Epidermal melanocyte (primary cell): ENCODE measurements at regions not wholly inside any gene's neighbourhood (a gene's known extent, or its start where the extent isn't known, plus 50 kb on each side); places are given as distances from the start of the nearest gene placed in this dataset.
"Not testable (repeated sequence)": the region's sequence is repeated elsewhere in the genome, so short reads cannot be mapped to it uniquely, and the experiment has no call there.

ENCODE experiments used
- DNase-seq: peaks from one replicate; pipeline ENCODE4 v3.0.0; 2011; ENCODE audit warnings: low spot score; ENCODE audit not compliant: insufficient read length

DNA sequence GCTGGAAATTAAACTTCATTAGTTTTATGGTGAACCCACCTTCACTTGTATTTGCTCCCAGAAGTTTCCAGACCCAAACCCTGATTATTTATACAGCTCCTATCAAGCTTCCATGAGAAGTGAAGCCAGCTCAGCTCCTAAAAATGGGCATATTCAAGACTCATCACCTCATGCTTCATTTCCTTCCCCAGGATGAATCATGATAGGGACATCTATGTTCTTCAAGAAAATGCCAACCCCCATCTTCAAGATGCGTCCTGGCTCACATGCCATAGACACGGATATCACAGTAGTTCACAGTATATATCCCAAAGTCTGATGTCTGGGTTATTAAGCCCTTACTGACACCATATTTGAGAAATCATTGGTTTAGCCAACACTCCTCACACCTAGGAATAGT lies 217.6 kb downstream of the NPR3 start:
- no peak for DNase-seq

DNA sequence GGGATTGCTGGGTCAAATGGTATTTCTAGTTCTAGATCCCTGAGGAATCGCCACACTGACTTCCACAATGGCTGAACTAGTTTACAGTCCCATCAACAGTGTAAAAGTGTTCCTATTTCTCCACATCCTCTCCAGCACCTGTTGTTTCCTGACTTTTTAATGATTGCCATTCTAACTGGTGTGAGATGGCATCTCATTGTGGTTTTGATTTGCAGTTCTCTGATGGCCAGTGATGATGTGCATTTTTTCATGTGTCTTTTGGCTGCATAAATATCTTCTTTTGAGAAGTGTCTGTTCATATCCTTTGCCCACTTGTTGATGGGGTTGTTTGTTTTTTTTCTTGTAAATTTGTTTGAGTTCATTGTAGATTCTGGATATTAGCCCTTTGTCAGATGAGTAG lies 220.3 kb downstream of the NPR3 start:
- not testable (repeated sequence) for DNase-seq

DNA sequence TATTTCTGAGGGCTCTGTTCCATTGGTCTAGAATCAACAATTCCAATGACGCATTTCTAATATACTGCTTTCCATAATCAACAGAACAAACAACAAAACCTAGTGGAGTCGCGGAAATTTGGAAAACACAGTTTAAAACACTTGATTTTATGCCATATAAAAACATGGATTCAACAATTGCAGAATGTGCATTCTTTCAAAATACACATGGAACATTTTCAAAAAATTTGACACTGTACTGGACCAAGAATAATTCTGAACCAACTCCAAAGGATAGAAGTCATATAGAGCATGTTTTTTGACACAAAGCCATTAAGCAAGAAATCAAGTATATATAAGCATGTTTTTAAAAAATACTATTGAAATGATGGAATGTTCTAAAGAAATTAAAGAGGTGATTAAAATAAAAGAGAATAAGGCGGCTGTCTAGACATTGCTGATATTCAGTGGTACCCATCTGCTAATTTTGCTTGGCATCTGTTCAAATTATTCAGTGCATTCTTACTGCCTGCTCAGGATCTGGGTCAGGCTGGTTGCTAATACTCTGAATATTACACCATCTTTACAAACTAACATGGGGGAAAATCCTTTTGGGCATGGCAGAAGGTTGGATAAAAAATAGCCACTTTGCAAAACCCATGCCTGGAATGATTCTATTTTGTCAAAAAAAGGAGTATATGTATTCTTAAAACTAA lies 221.3 kb downstream of the NPR3 start:
- DNase-seq, result no peak

DNA sequence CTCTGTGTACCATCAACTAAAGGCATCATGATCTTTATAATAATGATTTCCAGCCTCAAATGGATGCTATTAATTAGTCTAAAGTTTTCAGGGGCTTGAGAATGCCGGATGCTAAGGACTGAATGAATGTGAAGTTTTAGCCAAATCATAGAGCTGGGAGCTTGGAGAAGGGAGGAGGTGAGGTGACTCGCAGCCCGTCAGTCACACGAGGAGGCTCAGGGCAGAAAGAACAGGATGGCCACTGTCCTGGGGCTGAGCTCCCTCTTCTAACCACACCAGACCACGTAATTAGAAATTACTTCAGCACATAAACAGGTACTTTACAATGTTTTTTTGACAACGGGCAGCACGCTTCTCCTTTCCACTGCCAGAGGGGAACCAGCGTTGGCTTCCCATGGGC lies 222.6 kb downstream of the NPR3 start:
- DNase-seq, result no peak

DNA sequence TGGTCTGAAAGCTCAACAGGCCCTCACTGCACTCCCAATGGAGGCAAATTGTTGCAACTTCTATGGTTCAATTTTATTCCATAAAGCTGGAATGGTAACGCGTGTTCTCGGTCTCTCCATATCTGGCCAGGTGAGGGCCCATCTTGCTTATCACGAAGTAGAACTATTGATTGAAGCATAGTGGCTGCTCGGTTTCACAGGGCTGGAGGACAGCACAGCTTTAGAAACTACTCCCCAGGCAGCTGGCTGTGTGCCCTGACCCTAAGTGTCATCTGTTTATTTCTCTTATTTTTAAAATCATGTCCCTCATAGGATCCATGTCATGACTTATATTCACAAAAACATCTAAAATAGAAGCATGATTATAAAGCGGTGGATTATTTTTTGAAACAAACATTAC lies 223.4 kb downstream of the NPR3 start:
- no peak for DNase-seq

DNA sequence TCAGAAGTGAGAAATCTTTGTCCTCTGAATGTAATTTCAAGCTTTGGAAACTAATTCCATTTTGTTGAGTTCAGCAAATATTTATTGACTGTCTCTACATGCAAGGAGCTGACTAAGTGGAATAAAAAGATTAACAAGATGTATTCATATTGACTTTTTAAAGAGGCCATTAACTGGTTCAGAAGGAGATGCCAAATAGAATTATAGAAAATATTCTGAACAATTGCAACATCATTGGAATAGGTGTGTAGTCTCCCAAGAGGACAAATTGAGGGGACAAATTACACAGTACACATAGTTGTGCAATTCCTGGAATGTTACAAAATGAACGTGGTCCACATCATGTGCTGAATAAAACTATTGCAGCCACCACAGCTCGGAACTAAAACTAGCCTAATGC lies 224.2 kb downstream of the NPR3 start:
- no peak for DNase-seq

DNA sequence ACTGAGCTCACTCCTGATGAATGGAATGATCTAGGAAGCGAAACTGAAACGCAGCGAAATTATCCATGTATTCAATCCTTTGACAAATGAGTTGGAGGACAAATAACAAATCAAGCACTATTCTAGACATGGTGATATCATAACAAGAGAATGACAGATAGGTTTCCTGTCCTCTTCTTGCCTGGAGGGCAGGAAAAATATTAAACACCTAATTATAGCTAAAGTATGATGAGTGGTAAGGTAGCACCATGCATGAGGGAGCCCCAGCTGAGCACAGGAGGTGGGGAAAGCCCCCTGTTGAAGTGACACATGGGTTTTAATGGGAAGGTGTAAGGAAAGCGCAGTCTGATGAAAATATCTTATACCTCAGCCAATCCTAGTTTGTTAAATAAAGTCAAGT lies 225.2 kb downstream of the NPR3 start:
- no peak for DNase-seq

DNA sequence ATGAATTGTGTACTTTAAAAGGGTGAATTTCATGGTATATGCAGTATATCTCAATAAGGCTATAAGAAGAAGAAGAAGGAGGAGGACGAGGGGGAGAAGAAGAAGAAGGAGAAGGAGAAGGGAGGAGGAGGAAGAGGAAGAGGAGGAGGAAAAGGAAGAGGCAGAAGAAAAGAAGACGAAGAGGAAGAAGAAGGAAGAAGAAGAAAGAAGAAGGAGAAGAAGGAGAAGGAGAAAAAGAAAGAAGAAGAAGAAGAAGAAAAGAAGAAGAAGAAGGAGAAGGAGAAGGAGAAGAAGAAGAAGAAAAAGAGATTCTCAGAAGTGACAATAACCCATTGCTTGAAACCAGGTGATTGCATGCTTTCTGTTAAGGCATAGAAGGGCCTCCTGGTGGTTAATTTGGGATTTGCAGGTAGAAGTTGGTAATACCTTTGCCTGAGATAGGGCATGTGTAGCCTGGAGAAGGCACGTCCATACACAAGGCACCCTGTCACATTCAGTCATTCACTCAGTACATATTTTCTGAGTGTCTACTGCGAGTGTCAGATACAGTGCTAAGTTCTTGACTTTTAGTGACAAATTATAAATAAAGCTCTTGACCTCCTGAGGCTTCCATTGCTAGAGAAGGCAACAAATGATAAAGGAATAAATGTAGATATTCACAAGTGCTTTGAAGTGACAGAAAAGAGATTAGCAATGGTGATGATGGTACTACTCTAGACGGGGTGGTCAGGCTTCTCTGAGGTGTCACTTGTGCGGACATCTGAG lies 231.3 kb downstream of the NPR3 start:
- DNase-seq, result no peak

DNA sequence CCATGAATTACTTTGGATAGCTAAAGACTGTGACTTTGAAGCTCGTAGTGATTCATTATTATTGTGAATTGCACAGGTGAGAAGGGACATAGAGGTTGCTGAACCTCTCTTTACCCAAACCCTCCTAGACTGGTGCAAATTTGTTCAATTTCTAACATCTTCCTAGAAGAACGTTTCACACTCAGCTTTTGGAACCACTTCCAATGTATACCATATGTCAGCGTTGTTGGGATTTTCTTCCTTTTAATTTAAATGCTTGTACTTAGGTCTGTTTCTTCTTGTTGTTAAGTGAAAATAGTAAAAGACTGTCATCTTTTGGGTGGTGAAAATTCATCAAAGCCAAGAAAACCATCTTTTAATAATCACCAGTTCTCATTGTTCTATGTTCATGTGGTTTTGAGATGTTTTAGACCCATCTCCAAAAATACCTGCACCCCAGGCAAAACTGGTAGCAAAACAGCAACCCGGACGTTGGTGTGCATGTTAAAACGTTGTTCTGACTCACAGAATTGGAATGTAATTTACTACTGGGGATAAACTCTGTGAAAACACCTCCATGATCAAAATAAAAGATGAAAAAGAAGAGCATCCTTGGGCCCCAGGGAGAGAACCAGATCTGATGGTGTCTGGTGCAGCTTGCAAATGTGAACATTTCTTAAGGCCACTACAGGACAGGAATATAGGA lies 238.3 kb downstream of the NPR3 start:
- no peak for DNase-seq

DNA sequence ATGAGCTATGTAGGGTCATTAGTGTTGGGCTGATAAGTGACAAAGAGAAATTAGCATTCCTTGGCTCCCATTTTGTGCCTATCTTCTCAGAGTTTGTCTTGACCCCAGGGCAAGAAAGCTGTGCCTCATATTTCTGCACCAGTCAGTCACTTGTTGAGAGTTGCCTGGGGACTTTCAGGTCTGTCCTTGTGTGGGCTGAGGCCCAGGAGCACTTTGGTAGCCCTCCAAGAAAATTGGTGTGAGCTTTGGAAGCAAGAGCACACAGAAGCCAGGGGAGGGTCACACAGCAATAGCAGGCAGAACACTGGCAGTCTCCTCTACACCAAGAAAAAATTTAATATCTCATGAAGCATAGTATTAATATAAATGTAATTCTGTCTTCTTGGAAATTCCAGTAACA lies 239.9 kb downstream of the NPR3 start:
- DNase-seq, result no peak

DNA sequence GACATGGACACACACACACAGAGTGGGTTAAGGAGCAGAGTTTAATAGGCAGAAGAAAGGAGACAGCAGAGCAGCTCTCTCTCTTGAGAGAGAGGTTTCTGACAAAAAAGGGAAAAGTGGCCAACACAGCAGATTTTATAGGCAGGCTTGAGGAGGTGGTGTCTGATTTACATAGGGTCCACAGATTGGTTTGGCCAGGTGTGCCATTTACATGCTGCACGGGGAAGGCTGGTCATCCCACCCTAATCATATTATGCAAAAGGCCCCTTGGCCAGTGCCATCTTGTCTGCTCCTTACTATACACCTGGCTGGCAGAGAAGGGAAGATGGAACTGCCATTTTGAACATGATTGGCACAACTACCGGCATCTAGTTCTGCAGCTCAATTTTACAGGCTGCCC lies 240.8 kb downstream of the NPR3 start:
- DNase-seq, result no peak

DNA sequence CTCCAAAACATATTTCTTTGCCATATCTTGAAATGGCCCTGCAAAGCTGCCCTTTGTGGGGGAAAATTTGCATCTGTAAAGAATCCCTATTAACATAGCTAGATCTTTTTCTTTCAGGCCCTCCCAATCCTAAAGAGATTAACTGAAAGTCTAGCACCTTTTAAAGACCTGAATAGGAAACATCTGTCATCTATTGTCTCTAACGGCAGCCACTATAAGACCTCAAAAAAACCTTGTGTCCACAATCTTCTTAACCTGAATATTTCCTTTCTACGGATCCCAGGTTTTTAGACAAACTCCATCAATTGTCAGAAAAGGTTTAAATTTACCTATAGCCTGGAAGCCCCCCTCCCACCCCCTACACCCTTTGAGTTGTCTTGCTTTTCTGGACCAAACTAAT lies 241.3 kb downstream of the NPR3 start:
- not testable (repeated sequence) for DNase-seq

DNA sequence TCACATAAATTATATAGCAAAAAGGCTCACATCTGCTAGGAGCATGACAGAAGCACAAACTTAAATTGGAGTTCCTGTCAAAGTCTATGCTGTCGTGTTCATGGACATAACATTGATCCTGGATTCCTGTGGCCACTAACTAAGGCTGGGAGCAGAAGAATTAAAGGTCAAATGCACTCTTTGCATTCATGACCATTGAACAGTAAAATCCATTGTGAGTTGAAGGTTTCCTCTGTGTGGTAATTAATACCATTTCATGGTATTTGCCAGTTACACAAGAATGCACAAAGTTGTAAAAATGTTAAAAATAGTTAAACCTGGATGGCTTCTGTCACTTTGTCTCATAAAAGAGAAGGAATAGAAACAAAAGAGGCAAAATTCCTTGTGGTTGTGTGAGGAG lies 242.6 kb downstream of the NPR3 start:
- DNase-seq, result no peak

DNA sequence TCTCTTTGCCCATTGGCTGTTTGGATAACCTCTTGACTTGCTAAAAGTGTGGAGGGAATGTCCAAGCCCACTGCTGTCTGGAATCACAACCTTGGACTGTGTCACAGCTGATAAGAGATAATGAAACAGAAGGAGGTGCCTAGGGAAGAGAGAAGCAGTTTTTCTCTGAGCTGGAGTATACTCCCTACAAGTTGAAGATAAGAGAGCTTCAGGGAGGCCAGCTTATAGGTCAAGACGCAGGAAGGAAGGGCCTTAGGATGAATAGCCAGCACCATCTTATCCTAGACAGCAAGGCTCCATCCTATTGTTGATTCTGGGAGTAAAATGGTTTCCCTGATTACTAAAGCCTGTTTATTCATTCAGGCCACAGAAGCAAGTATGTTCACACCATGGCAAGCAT lies 244.7 kb downstream of the NPR3 start:
- no peak for DNase-seq

DNA sequence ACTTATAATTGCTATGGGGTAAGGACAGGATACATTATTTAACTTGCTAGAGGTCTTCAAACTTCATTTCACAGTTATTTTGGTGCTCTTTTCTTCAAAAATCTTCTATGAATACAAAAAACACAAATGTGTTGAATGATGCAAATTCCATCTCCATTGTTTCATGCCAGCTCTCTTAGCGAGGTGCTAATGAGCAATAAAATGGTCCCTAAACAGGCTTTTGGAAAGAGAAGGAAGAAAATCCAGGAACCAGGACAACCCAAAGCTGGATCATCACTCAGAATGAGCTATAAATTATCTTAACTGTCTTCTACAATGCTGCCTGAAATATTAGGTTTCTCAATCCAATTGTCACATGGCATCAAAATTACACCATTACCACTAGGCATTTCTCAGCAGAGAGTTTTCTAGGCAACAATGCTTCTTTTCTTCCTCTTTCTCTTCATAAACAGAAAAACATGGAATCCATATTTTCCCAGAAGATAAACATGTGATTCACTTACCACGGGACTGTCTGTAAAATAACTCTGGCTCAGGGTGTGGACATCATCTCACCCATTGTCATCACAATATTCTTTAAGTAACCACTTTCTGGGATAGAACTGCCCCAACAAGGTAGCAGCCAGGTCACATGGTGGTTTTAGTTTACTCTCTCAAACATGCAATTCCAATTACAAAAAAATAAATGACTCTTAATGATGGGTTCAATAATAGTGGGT lies 249.4 kb downstream of the NPR3 start:
- no peak for DNase-seq

DNA sequence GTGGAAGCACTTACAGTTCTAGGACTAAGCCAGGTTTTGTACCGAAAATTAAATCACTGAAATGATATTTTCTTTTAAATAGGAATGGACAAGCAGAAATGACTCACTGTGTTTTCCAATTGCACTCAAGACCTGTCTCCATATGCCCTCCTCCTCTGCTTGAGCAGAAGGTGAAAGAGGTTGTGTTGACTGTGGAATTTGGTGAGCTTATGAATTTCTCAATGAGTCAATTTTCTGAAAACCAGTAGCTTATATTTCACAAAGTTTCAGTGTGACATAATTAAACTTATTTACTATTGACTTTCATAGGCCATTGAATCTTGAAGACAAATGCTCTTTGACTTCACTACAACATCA lies 249.9 kb downstream of the NPR3 start:
- no peak for DNase-seq

DNA sequence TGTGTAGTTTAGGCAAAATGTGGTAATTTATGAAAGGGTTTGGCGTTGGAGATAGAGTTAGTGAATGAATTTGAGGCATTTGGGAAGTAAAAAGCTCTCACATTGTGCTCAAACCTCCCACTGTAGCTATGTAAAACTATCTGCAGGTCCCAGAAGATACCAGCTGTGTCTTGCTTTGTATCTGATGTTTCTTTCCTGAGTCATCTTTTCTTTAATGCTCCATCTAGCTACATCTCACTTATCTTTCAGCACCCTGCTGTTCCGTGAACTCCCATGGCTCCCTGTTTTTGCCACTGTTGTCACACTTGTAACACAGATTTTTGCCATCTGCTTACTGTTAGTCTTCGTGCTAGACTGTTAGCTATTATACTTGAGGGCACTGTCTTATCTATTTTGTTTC lies 253.1 kb downstream of the NPR3 start:
- DNase-seq, result no peak

DNA sequence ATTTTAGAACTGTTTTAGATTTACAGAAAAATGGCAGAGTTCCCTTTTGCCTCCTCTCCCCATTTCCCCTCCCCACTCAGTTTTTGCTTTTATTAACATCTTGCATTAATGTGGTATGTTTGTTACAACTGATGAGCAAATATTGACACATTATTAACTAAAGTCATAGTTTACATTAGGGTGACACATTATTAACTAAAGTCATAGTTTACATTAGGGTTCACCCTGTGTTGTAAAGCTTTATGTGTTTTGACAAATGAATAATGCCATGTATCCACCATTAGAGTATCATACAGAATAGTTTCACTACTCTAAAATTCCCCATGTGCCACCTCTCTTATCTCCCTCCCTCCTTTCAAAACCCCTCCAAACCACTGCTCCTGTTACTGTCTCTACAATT lies 262.5 kb downstream of the NPR3 start:
- DNase-seq, result no peak

DNA sequence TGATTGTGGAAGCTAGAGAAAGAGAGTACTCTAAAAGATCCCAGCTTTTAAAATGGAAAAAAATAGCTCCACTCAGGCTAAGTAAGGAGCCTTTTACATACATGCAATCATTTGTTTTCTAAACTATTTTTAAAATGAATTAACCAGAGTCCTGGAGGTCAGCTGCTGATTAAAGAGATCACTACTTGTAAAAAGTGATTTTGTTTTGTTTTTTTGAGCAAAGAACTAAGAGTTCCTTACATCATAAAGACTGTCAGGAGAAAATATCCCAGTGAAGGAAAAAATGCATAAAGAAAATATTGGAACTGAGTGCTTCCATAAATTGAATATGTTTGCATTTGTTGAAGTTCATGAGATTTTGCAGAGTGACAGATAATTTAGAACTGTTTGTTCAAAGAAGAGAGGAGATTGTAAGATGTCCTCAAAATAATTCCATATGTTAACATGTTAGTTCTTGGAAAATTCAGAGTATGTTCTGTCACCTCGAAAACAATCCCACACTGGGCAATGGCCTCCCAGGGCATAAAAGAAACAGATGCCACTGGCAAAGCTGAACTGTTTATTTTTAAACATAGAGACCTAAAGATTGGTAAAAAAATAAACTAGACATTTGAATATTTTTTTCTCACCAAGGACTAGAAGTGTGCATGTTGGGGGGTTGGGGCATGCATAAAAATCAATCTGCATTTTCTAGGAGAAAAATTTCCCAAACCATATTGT lies 264.7 kb downstream of the NPR3 start:
- DNase-seq, result no peak

DNA sequence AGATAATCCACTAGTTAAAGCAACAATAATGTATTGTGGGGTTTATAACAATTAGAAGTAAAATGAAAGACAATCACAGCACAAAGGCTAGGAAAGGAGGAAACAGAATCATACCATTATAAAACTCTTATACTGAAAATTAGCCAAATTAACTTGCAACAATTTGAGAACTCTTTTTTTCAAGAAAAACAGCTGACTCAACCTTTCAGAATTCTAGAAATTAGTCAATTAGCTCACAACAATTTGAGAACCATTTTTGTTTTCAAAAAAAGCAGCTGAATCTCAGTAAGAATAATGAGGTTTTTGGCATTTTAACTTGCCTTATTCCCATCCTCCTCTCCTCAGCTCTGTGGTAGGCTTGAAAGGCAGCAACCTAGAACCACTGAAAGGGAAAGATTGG lies 269.9 kb downstream of the NPR3 start:
- no peak for DNase-seq

DNA sequence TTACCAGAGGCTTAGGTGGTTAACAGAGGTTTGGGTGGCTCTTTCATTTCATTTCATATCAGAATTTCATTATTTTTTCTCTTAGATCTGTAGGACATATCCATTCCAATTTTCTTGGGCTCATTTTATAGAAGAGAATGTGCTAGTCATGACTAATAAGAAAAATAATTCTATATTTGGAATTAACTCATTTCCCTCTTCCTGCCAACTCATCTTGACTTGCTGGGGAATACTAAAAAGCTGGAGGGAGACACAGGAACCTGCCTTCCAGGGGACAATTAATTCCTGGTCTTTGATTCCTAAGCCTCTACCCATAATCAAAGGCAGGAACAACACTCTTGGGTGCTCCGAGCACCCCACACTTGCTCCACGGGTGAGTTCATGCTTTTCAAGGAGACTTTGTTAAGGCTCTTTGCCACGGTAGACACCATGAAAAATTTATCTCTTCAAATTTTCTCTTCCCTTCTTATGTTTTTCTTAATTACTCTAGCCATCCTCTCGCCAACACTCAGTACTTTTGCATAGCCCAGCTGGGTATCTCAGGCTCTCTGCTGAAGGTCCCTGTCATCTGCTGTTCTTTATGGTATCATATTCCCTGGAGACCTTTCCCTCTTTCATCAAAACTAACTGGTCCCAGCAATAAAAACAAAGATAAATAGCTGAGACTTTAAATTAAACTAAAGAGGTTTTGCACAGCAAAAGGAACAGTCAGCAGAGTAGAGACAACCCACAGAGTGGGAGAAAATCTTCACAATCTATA lies 273.9 kb downstream of the NPR3 start:
- no peak for DNase-seq
